Stimulated activated CD8-positive, alpha-beta memory T cell treated with anti-CD3 and anti-CD28 coated beads, Interleukin-4, amount 100 ng/mL, for 48 hours (primary cell): ENCODE measurements at regions not wholly inside any gene's neighbourhood (a gene's known extent, or its start where the extent isn't known, plus 50 kb on each side); places are given as distances from the start of the nearest gene placed in this dataset.
"Not testable (repeated sequence)": the region's sequence is repeated elsewhere in the genome, so short reads cannot be mapped to it uniquely, and the experiment has no call there.

ENCODE experiments used
- DNase-seq: peaks from one replicate; pipeline ENCODE4 v3.0.0-alpha.2; 2020

GRCh38 chr17:18546514-18547398 is 70.2 kb downstream of the LGALS9C start:
- DNase-seq = not testable (repeated sequence)

- not testable (repeated sequence) for DNase-seq
Measured at GRCh38 chr17:18557086-18557485, 80.5 kb downstream of the LGALS9C start.

GRCh38 chr17:18563381-18564098 is 80.7 kb downstream of the TBC1D28 start:
- DNase-seq = peak; percentile 23

- peak; percentile 39 for DNase-seq
Measured at GRCh38 chr17:18564099-18564448, 80.1 kb downstream of the TBC1D28 start.

- not testable (repeated sequence) for DNase-seq
Measured at GRCh38 chr17:18568108-18568995, 75.8 kb downstream of the TBC1D28 start.

- not testable (repeated sequence) for DNase-seq
Measured at GRCh38 chr17:18569489-18569913, 74.7 kb downstream of the TBC1D28 start.

- not testable (repeated sequence) for DNase-seq
Measured at GRCh38 chr17:18572536-18572935, 71.7 kb downstream of the TBC1D28 start.

- DNase-seq = not testable (repeated sequence)
Measured at GRCh38 chr17:18574137-18574536, 70.1 kb downstream of the TBC1D28 start.
